Brain microvascular endothelial cell (primary cell): ENCODE measurements at regions not wholly inside any gene's neighbourhood (a gene's known extent, or its start where the extent isn't known, plus 50 kb on each side); places are given as distances from the start of the nearest gene placed in this dataset.

Source experiments
- DNase-seq: peaks from one replicate; pipeline ENCODE4 v3.0.0-alpha.2; 2020
- H3K27ac ChIP-seq: fragments of 250-450 bp; sonication (Bioruptor Pico); 2 replicates; pipeline ENCODE4 v1.5.1; 2020; ENCODE audit warnings: mild to moderate bottlenecking, moderate library complexity
- H3K27me3 ChIP-seq: fragments of 250-450 bp; sonication (Bioruptor Pico); replicated peaks from 2 replicates; pipeline ENCODE4 v1.5.1; 2020; ENCODE audit warnings: mild to moderate bottlenecking
- H3K36me3 ChIP-seq: fragments of 250-450 bp; sonication (Bioruptor Pico); replicated peaks from 2 replicates; pipeline ENCODE4 v1.5.1; 2020; ENCODE audit warnings: mild to moderate bottlenecking
- H3K4me3 ChIP-seq: 2 replicates; pipeline ENCODE4 v1.5.1; 2011; ENCODE audit warnings: low read depth, mild to moderate bottlenecking, control low read depth, low read length, moderate library complexity
- CTCF ChIP-seq: IDR thresholded peaks from 2 replicates; pipeline ENCODE4 v1.5.1; 2011; ENCODE audit warnings: low read depth, mild to moderate bottlenecking, moderate library complexity, low read length, control low read depth, inconsistent platforms; ENCODE audit errors: missing control alignments
- in situ Hi-C: cut with HindIII; loops from 2 replicates; pipeline ENCODE4 v1.10.0; 2017; ENCODE audit warnings: low sequenced_read_pairs, low pct_ligation_motif_present

GRCh38 chr5:165296401-165297130, 1791.1 kb downstream of the MAT2B start:
- Histone ChIP-seq H3K4me3 (no peak overlapping the region), H3K27ac (no peak overlapping the region), H3K27me3 (no peaks in the 10 kb centered on the region), H3K36me3 (no peaks in the 10 kb centered on the region)
- no peak for DNase-seq
- in situ Hi-C loops = no loop called here
- TF ChIP-seq CTCF = no peak

GRCh38 chr5:165304193-165304827, 1798.9 kb downstream of the MAT2B start:
- DNase-seq = no peak
- Histone ChIP-seq H3K4me3 (no peak overlapping the region), H3K27ac (no peak overlapping the region), H3K27me3 (no peaks in the 10 kb centered on the region), H3K36me3 (no peaks in the 10 kb centered on the region)
- no peak for TF ChIP-seq CTCF
- in situ Hi-C loops = no loop called here

- Histone ChIP-seq H3K27ac (no peak overlapping the region), H3K36me3 (no peaks in the 10 kb centered on the region), H3K4me3 (no peak overlapping the region), H3K27me3 (no peaks in the 10 kb centered on the region)
- no peak for TF ChIP-seq CTCF
- in situ Hi-C loops = no loop called here
- DNase-seq = no peak
Observed at GRCh38 chr5:165305596-165305995, 1800.2 kb downstream of the MAT2B start.

GRCh38 chr5:165309446-165309845, 1804.0 kb downstream of the MAT2B start:
- in situ Hi-C loops = no loop called here
- no peak for DNase-seq
- no peaks in the 10 kb centered on the region for H3K27me3 ChIP-seq
- H3K27ac ChIP-seq = no peak overlapping the region
- no peaks in the 10 kb centered on the region for H3K36me3 ChIP-seq
- no peak overlapping the region for H3K4me3 ChIP-seq
- TF ChIP-seq CTCF = no peak

- Histone ChIP-seq H3K4me3 (no peak overlapping the region), H3K27me3 (no peaks in the 10 kb centered on the region), H3K27ac (no peak overlapping the region), H3K36me3 (no peaks in the 10 kb centered on the region)
- in situ Hi-C loops = no loop called here
- DNase-seq = no peak
- TF ChIP-seq CTCF = no peak
Observed at GRCh38 chr5:165310031-165310430, 1804.6 kb downstream of the MAT2B start.
